PC-3 (cell line): ENCODE measurements at regions not wholly inside any gene's neighbourhood (a gene's known extent, or its start where the extent isn't known, plus 50 kb on each side); places are given as distances from the start of the nearest gene placed in this dataset.

ENCODE experiments used
- ATAC-seq: fragments of 200-7000 bp; cut with Tn5 transposase; 2 replicates; pipeline ENCODE4 v1.9.1; 2020; ENCODE audit warnings: mild to moderate bottlenecking, moderate library complexity
- BruUV-seq: library from RNA; stranded (reverse); fragments of 400-500 nt; replicated peaks from 2 replicates; lab custom pipeline; 2021; lab: Mats Ljungman, UMichigan
- CTCF ChIA-PET: fragments of 300-600 bp; sonication (Branson Sonifier 250); formaldehyde crosslinking; loops from one replicate; lab custom pipeline; 2022; ENCODE audit warnings: antibody characterized with exemption; lab: Charles Lee
- POLR2A ChIA-PET: fragments of 300-600 bp; sonication (Branson Sonifier 250); formaldehyde crosslinking; loops from one replicate; lab custom pipeline; 2022; ENCODE audit warnings: antibody characterized with exemption; ENCODE audit not compliant: unreplicated experiment; lab: Charles Lee
- DNase-seq: peaks from one replicate; pipeline ENCODE4 v3.0.0-alpha.2; 2015
- H2AFZ ChIP-seq: fragments of 300-600 bp; sonication (generic); 2 replicates; pipeline ENCODE4 v1.6.0; 2016; ENCODE audit warnings: antibody characterized with exemption, low read length
- H3F3A ChIP-seq: fragments of 300-600 bp; sonication (generic); one replicate; pipeline ENCODE4 v1.6.0; 2017; ENCODE audit warnings: antibody characterized with exemption, low read length, control low read depth, mild to moderate bottlenecking; ENCODE audit not compliant: unreplicated experiment
- H3K27ac ChIP-seq: fragments of 300-600 bp; sonication (generic); 2 replicates; pipeline ENCODE4 v1.5.1; 2016; ENCODE audit warnings: mild to moderate bottlenecking, low read length
- H3K27me3 ChIP-seq: fragments of 300-600 bp; sonication (generic); 2 replicates; pipeline ENCODE4 v1.6.1; 2016; ENCODE audit warnings: low read length, mixed read lengths
- H3K36me3 ChIP-seq: fragments of 300-600 bp; sonication (generic); 2 replicates; pipeline ENCODE4 v1.6.1; 2016; ENCODE audit warnings: low read depth, mixed run types, low read length, mixed read lengths
- H3K4me1 ChIP-seq: fragments of 300-600 bp; sonication (generic); 2 replicates; pipeline ENCODE4 v1.5.1; 2016; ENCODE audit warnings: low read length; ENCODE audit not compliant: insufficient read depth
- H3K4me2 ChIP-seq: fragments of 300-600 bp; sonication (generic); 2 replicates; pipeline ENCODE4 v1.6.0; 2016; ENCODE audit warnings: low read length
- H3K4me3 ChIP-seq: fragments of 300-600 bp; sonication (generic); 2 replicates; pipeline ENCODE4 v1.5.1; 2016; ENCODE audit warnings: mild to moderate bottlenecking, low read length, mixed read lengths
- H3K79me2 ChIP-seq: fragments of 300-600 bp; sonication (generic); 2 replicates; pipeline ENCODE4 v1.6.1; 2017; ENCODE audit warnings: low read length, mixed read lengths
- H3K9ac ChIP-seq: fragments of 300-600 bp; sonication (generic); 2 replicates; pipeline ENCODE4 v1.6.0; 2016; ENCODE audit warnings: mild to moderate bottlenecking, low read length
- H3K9me2 ChIP-seq: fragments of 300-600 bp; sonication (generic); replicated peaks from 2 replicates; pipeline ENCODE4 v1.6.1; 2016; ENCODE audit warnings: mixed run types, low read length, mixed read lengths
- H3K9me3 ChIP-seq: fragments of 300-600 bp; sonication (generic); 2 replicates; pipeline ENCODE4 v1.6.1; 2016; ENCODE audit warnings: low read length, mixed read lengths
- H4K20me1 ChIP-seq: fragments of 300-600 bp; sonication (generic); 2 replicates; pipeline ENCODE4 v1.6.1; 2016; ENCODE audit warnings: low read length, mixed read lengths
- EZH2 ChIP-seq: fragments of 300-600 bp; sonication (generic); IDR thresholded peaks from one replicate; pipeline ENCODE4 v1.6.1; 2017; ENCODE audit warnings: antibody characterized with exemption, mild to moderate bottlenecking, low read length; ENCODE audit not compliant: unreplicated experiment
- EZH2phosphoT487 ChIP-seq: fragments of 300-600 bp; sonication (generic); IDR thresholded peaks from 2 replicates; pipeline ENCODE4 v1.6.1; 2018; ENCODE audit warnings: mild to moderate bottlenecking, antibody characterized with exemption, low read length, borderline replicate concordance
- intact Hi-C: fragments of 100-400 bp; cut with micrococcal nuclease; formaldehyde crosslinking; loops from 2 replicates; pipeline ENCODE4 v1.9.0; 2023
- TF ChIP-seq, protein P1 (sequence below): fragments of 300-600 bp; sonication (generic); conservative IDR thresholded peaks from 2 replicates; pipeline ENCODE4 v1.5.1; 2017; ENCODE audit warnings: antibody characterized with exemption, low read depth, mild to moderate bottlenecking, low read length

DNA sequence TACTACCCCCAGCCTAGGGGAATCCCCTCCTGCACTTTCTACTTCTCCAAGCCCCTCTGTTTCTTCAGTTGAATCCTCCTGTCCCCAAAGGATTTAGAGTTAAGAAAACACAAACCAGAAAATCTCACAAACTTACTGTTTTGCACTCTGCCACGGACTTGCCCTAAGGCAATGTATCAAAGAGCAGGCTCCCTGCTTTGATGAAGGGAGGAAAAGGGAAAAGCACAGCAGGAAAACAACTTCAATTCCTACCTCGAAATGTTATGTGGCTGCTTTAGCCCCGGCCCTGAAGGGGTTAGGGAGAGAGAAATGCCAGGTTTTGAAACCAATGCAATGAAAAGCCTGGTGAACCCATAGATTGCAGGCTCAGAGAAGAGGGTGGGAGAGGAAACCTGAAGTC lies 254.7 kb downstream of the MAN2A1 start:
- no peaks in the 10 kb centered on the region for H4K20me1 ChIP-seq
- no TSS peak for BruUV-seq
- H3K36me3 ChIP-seq = no peaks in the 10 kb centered on the region
- DNase-seq (peak; percentile 14), ATAC-seq (no peak)
- H3K27ac ChIP-seq = no peak overlapping the region
- no peaks in the 10 kb centered on the region for H3K9me2 ChIP-seq
- no peak overlapping the region for H2AFZ ChIP-seq
- H3K79me2 ChIP-seq = no peaks in the 10 kb centered on the region
- intact Hi-C loops = loop anchor here (5.0 kb wide), 1 partner anchor 117 kb away; no protein-coding TSS in a partner anchor
- H3F3A ChIP-seq = no peaks in the 10 kb centered on the region
- H3K27me3 ChIP-seq = no peaks in the 10 kb centered on the region
- H3K4me3 ChIP-seq = no peak overlapping the region
- no peak overlapping the region for H3K4me2 ChIP-seq
- ChIA-PET CTCF (no interaction called here), POLR2A (no interaction called here)
- no peak overlapping the region for H3K9ac ChIP-seq
- no peaks in the 10 kb centered on the region for H3K9me3 ChIP-seq
- no peak for TF ChIP-seq EZH2phosphoT487
- peaks cover 24% of the 10 kb centered on the region for H3K4me1 ChIP-seq

DNA sequence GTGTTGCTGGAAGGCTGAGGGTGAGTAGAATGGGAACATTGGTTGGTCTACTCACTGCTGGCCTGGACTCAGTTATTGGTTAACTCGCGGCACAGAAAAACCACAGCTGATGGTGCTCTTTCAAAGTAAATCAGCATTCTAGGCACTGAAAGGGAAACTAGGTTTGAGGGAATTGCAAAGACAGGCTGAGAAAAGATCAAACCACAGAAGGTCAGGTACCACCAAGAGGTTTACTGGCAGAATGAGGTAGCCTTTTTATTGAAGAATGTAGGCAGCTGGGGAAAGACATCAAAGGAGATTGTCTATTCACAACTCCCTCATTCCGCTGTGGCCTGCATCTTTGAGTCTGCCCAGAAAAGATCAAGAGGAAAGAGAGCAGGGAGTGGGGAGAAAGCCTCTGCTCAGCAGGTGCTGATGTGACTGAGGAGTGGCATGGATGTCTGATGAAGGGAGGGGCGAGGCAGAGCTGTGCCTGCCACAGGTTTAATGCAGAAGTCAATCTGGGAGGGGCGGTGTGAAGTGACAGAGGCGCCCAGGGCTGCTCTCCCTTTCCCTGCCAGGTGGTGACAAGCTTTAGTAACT lies 255.5 kb downstream of the MAN2A1 start:
- Histone ChIP-seq H3K36me3 (no peaks in the 10 kb centered on the region), H3K4me2 (no peak overlapping the region), H3K9me2 (no peaks in the 10 kb centered on the region), H4K20me1 (no peaks in the 10 kb centered on the region), H3F3A (no peaks in the 10 kb centered on the region), H3K27ac (no peak overlapping the region), H3K27me3 (no peaks in the 10 kb centered on the region), H3K4me3 (no peak overlapping the region), H3K79me2 (no peaks in the 10 kb centered on the region), H3K4me1 (peaks cover 22% of the 10 kb centered on the region), H2AFZ (no peak overlapping the region), H3K9me3 (no peaks in the 10 kb centered on the region), H3K9ac (no peak overlapping the region)
- POLR2A ChIA-PET = no interaction called here
- intact Hi-C loops = no loop called here
- no peak for DNase-seq
- ATAC-seq = no peak
- no TSS peak for BruUV-seq
- CTCF ChIA-PET = no interaction called here
- TF ChIP-seq EZH2 (no peak), EZH2phosphoT487 (no peak)
- TF ChIP-seq, protein P1, sequence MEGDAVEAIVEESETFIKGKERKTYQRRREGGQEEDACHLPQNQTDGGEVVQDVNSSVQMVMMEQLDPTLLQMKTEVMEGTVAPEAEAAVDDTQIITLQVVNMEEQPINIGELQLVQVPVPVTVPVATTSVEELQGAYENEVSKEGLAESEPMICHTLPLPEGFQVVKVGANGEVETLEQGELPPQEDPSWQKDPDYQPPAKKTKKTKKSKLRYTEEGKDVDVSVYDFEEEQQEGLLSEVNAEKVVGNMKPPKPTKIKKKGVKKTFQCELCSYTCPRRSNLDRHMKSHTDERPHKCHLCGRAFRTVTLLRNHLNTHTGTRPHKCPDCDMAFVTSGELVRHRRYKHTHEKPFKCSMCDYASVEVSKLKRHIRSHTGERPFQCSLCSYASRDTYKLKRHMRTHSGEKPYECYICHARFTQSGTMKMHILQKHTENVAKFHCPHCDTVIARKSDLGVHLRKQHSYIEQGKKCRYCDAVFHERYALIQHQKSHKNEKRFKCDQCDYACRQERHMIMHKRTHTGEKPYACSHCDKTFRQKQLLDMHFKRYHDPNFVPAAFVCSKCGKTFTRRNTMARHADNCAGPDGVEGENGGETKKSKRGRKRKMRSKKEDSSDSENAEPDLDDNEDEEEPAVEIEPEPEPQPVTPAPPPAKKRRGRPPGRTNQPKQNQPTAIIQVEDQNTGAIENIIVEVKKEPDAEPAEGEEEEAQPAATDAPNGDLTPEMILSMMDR = no peak

DNA sequence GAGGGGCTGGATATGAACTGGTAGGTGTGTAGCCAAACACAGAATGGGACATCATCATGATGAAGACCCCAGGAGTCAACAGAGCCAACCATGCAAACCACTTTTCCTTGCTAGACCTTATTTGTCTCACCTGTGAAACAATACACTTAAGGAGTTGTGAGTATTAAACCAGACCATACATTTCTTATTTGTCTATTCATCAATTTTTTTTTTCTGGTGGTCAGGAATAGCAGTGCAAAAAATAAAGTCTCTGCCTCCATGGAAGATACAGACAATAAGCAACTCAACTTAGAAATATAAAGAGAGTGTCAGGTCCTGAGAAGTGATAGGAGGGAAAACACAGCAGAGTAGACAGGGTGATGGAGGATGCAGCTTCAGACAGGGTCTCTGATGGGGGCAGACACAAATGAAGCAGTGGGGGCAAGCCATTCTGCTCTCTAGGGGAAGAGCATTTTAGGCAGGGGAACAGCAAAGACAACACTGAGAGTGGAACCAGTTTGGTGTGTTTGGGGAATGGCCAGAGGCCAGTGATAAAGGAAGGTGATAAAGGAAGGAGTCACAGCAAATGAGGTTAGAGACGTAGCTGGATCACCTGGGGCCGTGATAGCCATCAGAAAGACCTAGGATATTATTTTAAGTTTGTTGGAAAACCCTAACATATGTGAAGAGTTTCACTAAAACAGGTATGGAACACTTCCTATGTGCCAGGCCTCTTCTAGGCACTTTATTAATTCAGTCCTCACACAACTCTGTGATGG lies 256.2 kb downstream of the MAN2A1 start:
- BruUV-seq = no TSS peak
- H3K9me3 ChIP-seq = no peaks in the 10 kb centered on the region
- H3K79me2 ChIP-seq = no peaks in the 10 kb centered on the region
- H3F3A ChIP-seq = no peaks in the 10 kb centered on the region
- DNase-seq = peak; percentile 22
- no peak for ATAC-seq
- no peak for TF ChIP-seq EZH2
- no peak for TF ChIP-seq EZH2phosphoT487
- TF ChIP-seq, protein P1 = no peak
- no peaks in the 10 kb centered on the region for H3K27me3 ChIP-seq
- no peaks in the 10 kb centered on the region for H3K36me3 ChIP-seq
- H3K4me3 ChIP-seq = no peak overlapping the region
- peaks cover 22% of the 10 kb centered on the region for H3K4me1 ChIP-seq
- H3K4me2 ChIP-seq = no peak overlapping the region
- intact Hi-C loops = no loop called here
- CTCF ChIA-PET = no interaction called here
- H3K9ac ChIP-seq = no peak overlapping the region
- H3K9me2 ChIP-seq = no peaks in the 10 kb centered on the region
- H4K20me1 ChIP-seq = no peaks in the 10 kb centered on the region
- POLR2A ChIA-PET = no interaction called here
- H2AFZ ChIP-seq = no peak overlapping the region
- no peak overlapping the region for H3K27ac ChIP-seq
